HAP-1 (cell line): ENCODE measurements at regions not wholly inside any gene's neighbourhood (a gene's known extent, or its start where the extent isn't known, plus 50 kb on each side); places are given as distances from the start of the nearest gene placed in this dataset.

Source experiments
- DNase-seq, 2 experiments: peaks; one replicate each; pipeline ENCODE4 v3.0.0-alpha.2; 2016 to 2020; ENCODE audit warnings: low spot score in 2 of 2
- H3K27me3 ChIP-seq: fragments of 250-450 bp; sonication (Bioruptor Pico); 2 replicates; pipeline ENCODE4 v1.5.1; 2020; ENCODE audit warnings: low read depth, mild to moderate bottlenecking, moderate library complexity
- H3K36me3 ChIP-seq: fragments of 250-450 bp; sonication (Bioruptor Pico); replicated peaks from 2 replicates; pipeline ENCODE4 v1.5.1; 2020; ENCODE audit warnings: mild to moderate bottlenecking
- H3K4me1 ChIP-seq: fragments of 250-450 bp; sonication (Bioruptor Pico); 2 replicates; pipeline ENCODE4 v1.5.1; 2020; ENCODE audit warnings: mild to moderate bottlenecking
- H3K4me3 ChIP-seq: fragments of 250-450 bp; sonication (Bioruptor Pico); 2 replicates; pipeline ENCODE4 v1.5.1; 2020; ENCODE audit warnings: mild to moderate bottlenecking, moderate library complexity
- H3K9me3 ChIP-seq: fragments of 250-450 bp; sonication (Bioruptor Pico); 2 replicates; pipeline ENCODE4 v1.5.1; 2020; ENCODE audit warnings: mild to moderate bottlenecking, moderate library complexity
- in situ Hi-C: fragments of 300-500 bp; cut with MboI; formaldehyde crosslinking; loops from 3 replicates; pipeline ENCODE4 v1.14.3; 2020; ENCODE audit warnings: low sequenced_read_pairs, inconsistent platforms, mixed read lengths

GRCh38 chr4:122555216-122555615 lies 65.7 kb downstream of the IL21 start:
- Histone ChIP-seq H3K4me1 (no peaks in the 10 kb centered on the region), H3K9me3 (no peaks in the 10 kb centered on the region), H3K4me3 (no peak overlapping the region), H3K27me3 (peaks cover 6% of the 10 kb centered on the region), H3K36me3 (no peaks in the 10 kb centered on the region)
- in situ Hi-C loops = no loop called here
- no peak for DNase-seq

- no peaks in the 10 kb centered on the region for H3K36me3 ChIP-seq
- peaks cover 9% of the 10 kb centered on the region for H3K27me3 ChIP-seq
- no peak for DNase-seq
- no peaks in the 10 kb centered on the region; the same call in 1 of the 2 replicates for H3K4me1 ChIP-seq
- in situ Hi-C loops = no loop called here
- no peaks in the 10 kb centered on the region for H3K9me3 ChIP-seq
- no peak overlapping the region for H3K4me3 ChIP-seq
These were observed 67.4 kb downstream of the IL21 start for GRCh38 chr4:122553432-122553831.

- Histone ChIP-seq H3K27me3 (peaks cover 9% of the 10 kb centered on the region), H3K4me1 (no peaks in the 10 kb centered on the region; the same call in 1 of the 2 replicates), H3K4me3 (no peak overlapping the region), H3K9me3 (no peaks in the 10 kb centered on the region), H3K36me3 (no peaks in the 10 kb centered on the region)
- DNase-seq = no peak
- in situ Hi-C loops = no loop called here
These were observed 68.0 kb downstream of the IL21 start for GRCh38 chr4:122552898-122553297.

GRCh38 chr4:122548886-122549630 lies 71.8 kb downstream of the IL21 start:
- peak in 1 of 2 experiments; percentile 5 for DNase-seq
- in situ Hi-C loops = no loop called here
- Histone ChIP-seq H3K36me3 (no peaks in the 10 kb centered on the region), H3K4me3 (no peak overlapping the region), H3K27me3 (peaks cover 9% of the 10 kb centered on the region), H3K4me1 (no peaks in the 10 kb centered on the region; the same call in 1 of the 2 replicates), H3K9me3 (no peaks in the 10 kb centered on the region)

GRCh38 chr4:122548452-122548851 lies 72.4 kb downstream of the IL21 start:
- Histone ChIP-seq H3K4me3 (no peak overlapping the region), H3K36me3 (no peaks in the 10 kb centered on the region), H3K4me1 (no peaks in the 10 kb centered on the region; the same call in 1 of the 2 replicates), H3K9me3 (no peaks in the 10 kb centered on the region), H3K27me3 (peaks cover 9% of the 10 kb centered on the region; the same call in 1 of the 2 replicates)
- in situ Hi-C loops = no loop called here
- DNase-seq = no peak

GRCh38 chr4:122542411-122543236 lies 78.2 kb downstream of the IL21 start:
- DNase-seq = no peak
- H3K4me3 ChIP-seq = no peak overlapping the region
- H3K9me3 ChIP-seq = no peaks in the 10 kb centered on the region
- H3K27me3 ChIP-seq = peaks cover 6% of the 10 kb centered on the region; the same call in 1 of the 2 replicates
- in situ Hi-C loops = no loop called here
- H3K36me3 ChIP-seq = no peaks in the 10 kb centered on the region
- no peaks in the 10 kb centered on the region for H3K4me1 ChIP-seq

GRCh38 chr4:122541996-122542395 lies 78.9 kb downstream of the IL21 start:
- no peaks in the 10 kb centered on the region for H3K4me1 ChIP-seq
- no peak overlapping the region for H3K4me3 ChIP-seq
- in situ Hi-C loops = no loop called here
- peaks cover 6% of the 10 kb centered on the region; the same call in 1 of the 2 replicates for H3K27me3 ChIP-seq
- no peak for DNase-seq
- no peaks in the 10 kb centered on the region for H3K9me3 ChIP-seq
- H3K36me3 ChIP-seq = no peaks in the 10 kb centered on the region

DNA sequence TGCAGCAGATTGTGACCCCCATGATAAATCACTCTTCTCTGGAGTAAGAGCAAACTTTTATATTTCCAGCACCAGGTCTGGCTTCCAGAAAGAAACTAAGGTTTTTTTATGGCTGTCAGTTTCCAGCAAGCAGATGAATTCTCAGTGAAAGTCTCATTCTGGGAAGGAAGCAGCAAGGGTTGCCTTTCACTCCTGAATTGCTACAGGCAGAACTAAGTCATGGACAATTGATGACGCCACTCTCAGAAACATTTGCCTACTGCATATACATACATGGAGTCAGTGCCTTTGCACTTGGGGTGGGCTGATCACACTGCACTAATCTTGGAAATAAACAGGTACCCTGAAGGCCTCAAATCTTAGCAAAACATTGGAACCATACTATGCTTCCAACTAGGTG lies 80.0 kb downstream of the IL21 start:
- H3K9me3 ChIP-seq = no peaks in the 10 kb centered on the region
- H3K36me3 ChIP-seq = no peaks in the 10 kb centered on the region
- no peak overlapping the region for H3K4me3 ChIP-seq
- no peak for DNase-seq
- in situ Hi-C loops = no loop called here
- H3K4me1 ChIP-seq = no peaks in the 10 kb centered on the region
- H3K27me3 ChIP-seq = peaks cover 6% of the 10 kb centered on the region; the same call in 1 of the 2 replicates

GRCh38 chr4:122539861-122540465 lies 80.9 kb downstream of the IL21 start:
- Histone ChIP-seq H3K36me3 (no peaks in the 10 kb centered on the region), H3K27me3 (peaks cover 6% of the 10 kb centered on the region; the same call in 1 of the 2 replicates), H3K4me1 (no peaks in the 10 kb centered on the region), H3K4me3 (no peak overlapping the region), H3K9me3 (no peaks in the 10 kb centered on the region)
- DNase-seq = no peak
- in situ Hi-C loops = no loop called here

DNA sequence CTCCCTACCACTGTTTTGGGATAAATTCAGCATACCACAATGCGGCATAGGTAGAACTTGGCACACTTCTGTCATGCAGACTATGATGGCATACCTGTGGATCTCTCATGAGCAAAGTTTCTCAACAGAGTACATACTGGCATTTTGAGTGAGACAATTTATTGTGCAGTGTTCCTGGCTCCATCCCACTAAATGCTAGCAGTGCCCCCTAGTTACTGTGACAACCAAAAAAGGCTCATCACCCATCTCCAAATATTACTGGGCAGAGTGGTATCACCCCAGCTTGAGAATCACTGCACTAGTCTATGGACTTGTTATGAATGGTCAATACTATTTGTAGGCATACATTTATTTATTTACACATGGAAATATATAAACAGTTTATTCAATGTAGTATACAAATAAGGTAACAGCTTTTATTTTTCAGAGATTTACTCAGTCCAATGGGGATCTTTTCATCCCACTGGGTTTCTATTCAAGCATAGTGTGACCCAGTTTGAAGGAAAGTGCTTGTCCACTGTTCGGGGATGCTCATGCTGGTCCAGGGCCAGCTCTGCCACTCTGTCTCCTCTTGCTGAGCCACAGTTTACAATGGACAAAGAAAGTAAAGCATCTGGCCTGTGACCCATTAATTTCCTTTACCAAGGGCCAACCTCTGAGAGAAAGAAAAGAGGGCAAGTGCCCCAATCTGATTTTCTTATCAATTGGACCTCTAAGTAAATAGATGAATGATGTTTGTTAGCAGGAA lies 81.0 kb upstream of the IL2 start:
- no peak for DNase-seq
- no peaks in the 10 kb centered on the region for H3K4me1 ChIP-seq
- H3K27me3 ChIP-seq = peaks cover 6% of the 10 kb centered on the region; the same call in 1 of the 2 replicates

GRCh38 chr4:122536001-122536400 lies 79.5 kb upstream of the IL2 start:
- DNase-seq = no peak
- Histone ChIP-seq H3K9me3 (no peaks in the 10 kb centered on the region), H3K4me1 (no peaks in the 10 kb centered on the region), H3K27me3 (peaks cover 6% of the 10 kb centered on the region; the same call in 1 of the 2 replicates), H3K36me3 (no peaks in the 10 kb centered on the region), H3K4me3 (no peak overlapping the region)
- in situ Hi-C loops = no loop called here

More for the DNA sequence above, 81.0 kb upstream of the IL2 start:
- in situ Hi-C loops = no loop called here
- Histone ChIP-seq H3K4me3 (no peak overlapping the region), H3K36me3 (no peaks in the 10 kb centered on the region), H3K9me3 (no peaks in the 10 kb centered on the region)

DNA sequence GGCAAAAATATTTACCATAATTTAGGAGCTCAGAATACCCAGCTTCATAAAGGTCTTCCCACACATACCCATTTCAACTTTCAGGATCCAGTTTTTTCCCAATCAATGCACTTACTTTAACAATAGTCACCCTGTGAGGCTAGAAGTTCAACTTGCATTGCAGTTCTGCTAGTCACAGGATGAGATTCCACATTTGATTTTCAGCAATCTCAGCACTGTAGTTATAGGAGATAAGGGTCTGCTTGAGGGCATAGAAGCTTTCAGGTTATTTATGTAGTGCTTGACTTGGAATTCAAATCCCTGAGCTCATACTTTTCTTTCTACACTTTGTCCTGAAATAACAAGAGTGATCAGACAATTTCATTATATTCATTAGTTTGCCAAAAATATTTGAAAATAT lies 78.3 kb upstream of the IL2 start:
- no peak for DNase-seq
- H3K27me3 ChIP-seq = peaks cover 4% of the 10 kb centered on the region; the same call in 1 of the 2 replicates

DNA sequence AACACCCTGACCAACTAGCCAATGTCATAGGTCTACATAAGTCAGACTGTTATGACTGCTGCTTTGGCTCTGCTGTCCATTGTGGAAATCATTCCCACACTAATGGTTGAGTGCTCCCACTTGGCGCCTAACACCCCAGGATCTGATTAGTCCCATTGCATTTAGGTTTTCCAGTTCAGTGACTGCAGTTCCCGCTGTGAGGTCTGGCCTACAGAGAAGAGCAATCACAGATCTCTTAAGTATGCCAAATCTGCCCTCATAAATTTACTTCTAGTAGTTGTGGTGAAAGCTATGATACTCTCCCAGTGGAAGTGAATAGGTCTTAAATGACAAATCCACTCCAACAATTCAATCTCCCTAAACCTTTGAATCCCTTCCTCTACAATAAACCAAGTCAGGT lies 77.3 kb upstream of the IL2 start:
- no peaks in the 10 kb centered on the region for H3K27me3 ChIP-seq
- no peaks in the 10 kb centered on the region for H3K9me3 ChIP-seq
- no peak overlapping the region for H3K4me3 ChIP-seq
- no peaks in the 10 kb centered on the region for H3K36me3 ChIP-seq
- in situ Hi-C loops = no loop called here
- no peaks in the 10 kb centered on the region for H3K4me1 ChIP-seq
- DNase-seq = no peak

More for the DNA sequence above, 78.3 kb upstream of the IL2 start:
- no peaks in the 10 kb centered on the region for H3K9me3 ChIP-seq
- no peaks in the 10 kb centered on the region for H3K4me1 ChIP-seq
- no peak overlapping the region for H3K4me3 ChIP-seq
- no peaks in the 10 kb centered on the region for H3K36me3 ChIP-seq
- in situ Hi-C loops = no loop called here
